Liver (tissue), 3 donors: ENCODE measurements at regions not wholly inside any gene's neighbourhood (a gene's known extent, or its start where the extent isn't known, plus 50 kb on each side); places are given as distances from the start of the nearest gene placed in this dataset.

ENCODE experiments used
- EGR1 ChIP-seq, 2 donors: IDR thresholded peaks; 2 replicates each; pipeline ENCODE4 v1.6.1; 2016 to 2018; ENCODE audit warnings: antibody characterized with exemption in 2 of 2, low read depth in 2 of 2
- GABPA ChIP-seq, 2 donors: IDR thresholded peaks in 1 of 2; conservative IDR thresholded peaks in 1 of 2; 2 replicates each; pipeline ENCODE4 v1.6.1; 2016; ENCODE audit warnings: antibody characterized with exemption in 2 of 2, mild to moderate bottlenecking in 1 of 2, moderate library complexity in 1 of 2
- NR2F2 ChIP-seq: IDR thresholded peaks from 2 replicates; pipeline ENCODE4 v1.6.1; 2016; ENCODE audit warnings: antibody characterized with exemption
- RAD21 ChIP-seq, 2 donors: IDR thresholded peaks; 2 replicates each; pipeline ENCODE4 v1.6.1; 2016; ENCODE audit warnings: antibody characterized with exemption in 2 of 2, mild to moderate bottlenecking in 2 of 2
- RXRA ChIP-seq, 2 donors: IDR thresholded peaks; 2 replicates each; pipeline ENCODE4 v1.6.1; 2017 to 2018; ENCODE audit warnings: antibody characterized with exemption in 2 of 2, mild to moderate bottlenecking in 1 of 2
- SP1 ChIP-seq: IDR thresholded peaks from 2 replicates; pipeline ENCODE4 v1.6.1; 2018; ENCODE audit warnings: antibody characterized with exemption, mild to moderate bottlenecking
- TAF1 ChIP-seq: conservative IDR thresholded peaks from 2 replicates; pipeline ENCODE4 v1.6.1; 2016; ENCODE audit warnings: antibody characterized with exemption, mild to moderate bottlenecking
- YY1 ChIP-seq: IDR thresholded peaks from 2 replicates; pipeline ENCODE4 v1.6.1; 2016; ENCODE audit warnings: antibody characterized with exemption, mild to moderate bottlenecking
- TF ChIP-seq, protein P1 (sequence below): fragments of 150-350 bp; IDR thresholded peaks from 2 replicates; pipeline ENCODE4 v1.5.1; 2017; ENCODE audit warnings: improper control_type of control experiment, low read depth, low read length; ENCODE audit not compliant: missing input control
- TF ChIP-seq, protein P2 (sequence below): IDR thresholded peaks from 2 replicates; pipeline ENCODE4 v1.6.1; 2016; ENCODE audit warnings: antibody characterized with exemption
- donor health status: healthy.
- donor health status: healthy.

DNA sequence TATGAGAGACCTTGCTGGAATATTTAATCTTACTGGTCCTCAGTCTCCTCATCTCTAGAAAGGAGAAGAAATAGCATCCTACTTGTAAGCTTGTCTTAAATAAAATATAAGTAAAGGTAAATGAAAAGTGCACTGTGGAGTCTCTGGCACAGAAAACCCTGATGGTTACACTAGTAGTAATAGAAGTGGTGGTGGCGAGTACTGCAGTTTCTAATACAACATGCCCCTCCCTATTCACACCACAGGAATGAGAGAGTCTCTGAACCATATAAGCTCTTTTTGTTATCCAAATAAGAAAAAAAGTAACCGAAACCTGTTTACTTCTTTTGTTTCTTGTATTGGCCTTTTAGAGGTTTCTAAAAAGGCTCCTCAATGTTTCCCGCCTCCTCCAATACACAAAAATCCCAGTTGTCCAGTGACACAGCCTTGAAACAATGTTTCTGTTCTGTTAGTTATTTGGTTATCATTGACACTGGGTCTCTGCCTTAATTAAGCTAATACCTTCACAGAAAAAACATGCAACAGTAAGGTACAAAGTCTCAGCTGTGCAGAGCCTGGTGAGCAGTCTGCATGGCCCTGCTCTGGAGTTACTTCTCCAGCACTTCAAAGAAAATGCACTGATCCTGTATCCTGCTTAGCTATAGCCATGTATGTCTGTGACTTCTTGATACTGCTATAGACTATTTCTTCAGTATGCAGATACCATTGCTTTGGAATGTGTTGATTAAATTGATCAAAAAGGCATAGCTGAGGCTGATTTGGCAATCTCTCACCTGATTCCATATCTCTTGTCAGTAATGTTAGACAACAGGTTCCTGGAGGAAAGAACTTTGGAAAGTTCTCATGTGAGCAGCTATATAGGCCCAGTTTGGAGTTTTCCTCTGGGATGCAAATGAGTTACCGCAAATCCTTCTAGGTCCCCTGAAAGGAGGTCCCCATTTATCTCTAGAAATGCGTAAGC, 315.6 kb upstream of the IL12A start:
- no peak for TF ChIP-seq GABPA (IDR thresholded peaks at IDR 0.05 in 1 of 2, conservative IDR thresholded peaks at IDR 0.05 in 1 of 2)
- TF ChIP-seq, protein P1, sequence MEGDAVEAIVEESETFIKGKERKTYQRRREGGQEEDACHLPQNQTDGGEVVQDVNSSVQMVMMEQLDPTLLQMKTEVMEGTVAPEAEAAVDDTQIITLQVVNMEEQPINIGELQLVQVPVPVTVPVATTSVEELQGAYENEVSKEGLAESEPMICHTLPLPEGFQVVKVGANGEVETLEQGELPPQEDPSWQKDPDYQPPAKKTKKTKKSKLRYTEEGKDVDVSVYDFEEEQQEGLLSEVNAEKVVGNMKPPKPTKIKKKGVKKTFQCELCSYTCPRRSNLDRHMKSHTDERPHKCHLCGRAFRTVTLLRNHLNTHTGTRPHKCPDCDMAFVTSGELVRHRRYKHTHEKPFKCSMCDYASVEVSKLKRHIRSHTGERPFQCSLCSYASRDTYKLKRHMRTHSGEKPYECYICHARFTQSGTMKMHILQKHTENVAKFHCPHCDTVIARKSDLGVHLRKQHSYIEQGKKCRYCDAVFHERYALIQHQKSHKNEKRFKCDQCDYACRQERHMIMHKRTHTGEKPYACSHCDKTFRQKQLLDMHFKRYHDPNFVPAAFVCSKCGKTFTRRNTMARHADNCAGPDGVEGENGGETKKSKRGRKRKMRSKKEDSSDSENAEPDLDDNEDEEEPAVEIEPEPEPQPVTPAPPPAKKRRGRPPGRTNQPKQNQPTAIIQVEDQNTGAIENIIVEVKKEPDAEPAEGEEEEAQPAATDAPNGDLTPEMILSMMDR: no peak
- TF ChIP-seq RXRA (IDR thresholded peaks at IDR 0.05): no peak
- TF ChIP-seq TAF1: no peak
- TF ChIP-seq, protein P2, sequence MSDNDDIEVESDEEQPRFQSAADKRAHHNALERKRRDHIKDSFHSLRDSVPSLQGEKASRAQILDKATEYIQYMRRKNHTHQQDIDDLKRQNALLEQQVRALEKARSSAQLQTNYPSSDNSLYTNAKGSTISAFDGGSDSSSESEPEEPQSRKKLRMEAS: no peak
- TF ChIP-seq SP1: peak; percentile 47
- no peak for TF ChIP-seq EGR1 (IDR thresholded peaks at IDR 0.05; ENCODE audit: low read depth in 2 of 2)
- no peak for TF ChIP-seq YY1
- TF ChIP-seq NR2F2: no peak
- TF ChIP-seq RAD21 (IDR thresholded peaks at IDR 0.05): no peak
